AG04449 (cell line): ENCODE measurements at regions not wholly inside any gene's neighbourhood (a gene's known extent, or its start where the extent isn't known, plus 50 kb on each side); places are given as distances from the start of the nearest gene placed in this dataset.

Experiments
- CTCF ChIA-PET: fragments of 350-600 bp; formaldehyde crosslinking; extraction: SDS; loops from one replicate; lab custom pipeline; 2021; ENCODE audit warnings: antibody characterized with exemption; lab: Yijun Ruan, JAX
- POLR2A ChIA-PET: fragments of 400-600, 350-600 bp; formaldehyde crosslinking; extraction: SDS; loops from one replicate; lab custom pipeline; 2020; ENCODE audit warnings: antibody characterized with exemption, inconsistent platforms; lab: Yijun Ruan, JAX
- DNase-seq: peaks from one replicate; pipeline ENCODE4 v3.0.0-alpha.2; 2010; ENCODE audit warnings: low read depth, low spot score
- H3K4me3 ChIP-seq: 2 replicates; pipeline ENCODE4 v1.5.1; 2011; ENCODE audit warnings: low read depth, mild to moderate bottlenecking, control low read depth, low read length
- CTCF ChIP-seq: IDR thresholded peaks from one replicate; pipeline ENCODE4 v1.5.1; 2011; ENCODE audit warnings: mild to moderate bottlenecking, moderate library complexity, low read length, control low read depth, inconsistent platforms; ENCODE audit not compliant: insufficient read depth; ENCODE audit errors: missing control alignments

DNA sequence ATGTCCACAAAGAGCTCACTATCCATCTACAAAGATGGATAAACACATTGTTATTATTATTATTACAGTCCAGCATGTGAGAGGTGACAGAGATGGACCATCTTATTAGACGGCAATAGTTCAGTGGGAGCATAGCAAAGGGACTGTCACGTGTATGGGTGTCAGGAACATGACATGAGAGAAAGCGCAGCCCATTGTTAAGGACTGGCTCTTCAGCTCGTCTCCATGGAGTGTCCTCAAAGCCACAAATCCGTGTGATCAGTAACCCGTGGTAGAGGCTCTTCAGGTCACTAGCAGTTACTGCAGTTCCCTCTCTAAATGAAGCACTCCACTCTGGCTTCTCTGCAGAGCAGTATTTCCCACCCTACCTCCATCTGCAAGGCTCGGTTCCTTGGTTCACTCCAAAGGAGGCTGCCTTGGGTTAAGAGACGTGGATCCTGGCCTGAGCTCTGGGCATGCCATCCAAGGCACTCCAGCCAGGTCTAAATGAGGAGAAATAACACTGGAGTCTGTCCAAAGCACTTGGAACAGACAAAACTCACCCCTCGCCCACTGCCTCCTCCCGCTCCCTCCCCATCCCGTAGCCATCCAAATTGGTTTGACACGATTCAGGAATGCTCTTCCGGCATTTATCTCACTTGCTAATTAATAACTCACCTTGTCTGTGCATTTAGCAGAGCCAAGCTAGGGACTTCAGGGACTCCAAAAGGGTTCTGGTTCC, 122.3 kb upstream of the WWC1 start:
- ChIA-PET CTCF (interaction anchor here (0.6 to 1.3 kb wide), 4 partner anchors 8 to 15 kb away, joined by 3 read pairs; no protein-coding TSS in a partner anchor), POLR2A (no interaction called here)
- DNase-seq: no peak
- no peak overlapping the region for H3K4me3 ChIP-seq
- TF ChIP-seq CTCF: no peak

DNA sequence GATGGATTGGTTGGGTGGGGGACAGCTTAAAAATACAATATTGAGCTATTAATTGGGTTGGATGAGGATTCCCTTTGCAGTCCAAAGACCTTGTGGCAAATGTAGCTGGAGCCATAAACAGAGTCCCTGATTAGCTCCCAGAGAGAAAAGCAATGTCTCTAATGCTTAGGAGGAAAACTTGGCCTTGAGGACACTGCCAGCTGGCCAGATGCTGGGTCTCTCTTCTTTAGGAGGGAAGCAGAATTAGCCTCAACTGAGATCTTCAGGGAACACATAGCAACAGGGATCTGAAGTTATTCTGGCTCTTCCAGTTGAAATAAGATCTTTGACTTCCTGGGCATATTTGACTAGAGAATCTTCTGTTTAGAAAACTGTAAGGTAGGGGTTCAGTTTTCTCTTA, 121.7 kb upstream of the WWC1 start:
- H3K4me3 ChIP-seq: no peak overlapping the region
- no peak for DNase-seq
- ChIA-PET CTCF (interaction anchor here (0.8 to 1.3 kb wide), 3 partner anchors 9 to 11 kb away, joined by 3 read pairs; no protein-coding TSS in a partner anchor), POLR2A (no interaction called here)
- no peak for TF ChIP-seq CTCF

DNA sequence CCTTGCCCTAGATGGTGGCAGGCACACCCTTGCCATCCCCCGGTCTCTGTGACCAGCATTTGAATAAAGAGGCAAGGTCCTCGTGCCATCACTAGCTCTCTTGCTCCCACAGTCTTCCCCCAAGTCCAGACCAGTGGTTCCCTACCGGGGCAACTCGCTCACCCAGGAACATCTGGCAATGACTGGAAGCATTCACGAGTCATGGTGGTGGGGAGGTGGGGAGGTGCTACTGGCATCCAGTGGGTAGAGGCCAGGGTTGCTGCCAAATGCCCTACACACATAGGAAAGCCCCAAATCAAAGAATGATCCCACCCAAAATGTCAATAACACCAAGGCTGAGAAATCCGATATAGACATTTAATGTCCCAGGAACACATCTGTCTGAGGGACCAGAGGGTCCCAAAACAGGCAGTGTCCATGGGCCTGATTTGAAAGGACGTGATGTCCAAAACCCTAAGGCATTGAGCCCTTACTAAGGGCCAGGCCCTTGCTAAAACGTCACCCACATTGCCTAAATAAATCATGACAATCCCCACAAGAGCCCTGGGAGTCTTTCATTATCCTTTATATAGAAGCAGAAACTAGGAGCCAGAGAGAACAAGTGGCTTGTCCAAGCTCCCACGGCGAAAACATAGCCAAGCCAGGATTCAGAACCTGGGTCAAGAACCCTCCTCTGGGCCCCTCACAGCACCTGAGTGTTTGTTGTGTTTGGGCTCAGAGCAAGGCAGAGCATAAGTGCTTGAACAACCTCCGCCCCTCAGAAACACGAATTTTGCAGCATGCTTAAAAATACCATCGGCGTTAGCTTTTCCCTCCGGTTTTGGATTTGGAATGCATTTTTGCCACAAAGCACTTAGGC, 119.3 kb upstream of the WWC1 start:
- H3K4me3 ChIP-seq: no peak overlapping the region
- DNase-seq: no peak
- ChIA-PET POLR2A (no interaction called here), CTCF (no interaction called here)
- TF ChIP-seq CTCF: no peak

DNA sequence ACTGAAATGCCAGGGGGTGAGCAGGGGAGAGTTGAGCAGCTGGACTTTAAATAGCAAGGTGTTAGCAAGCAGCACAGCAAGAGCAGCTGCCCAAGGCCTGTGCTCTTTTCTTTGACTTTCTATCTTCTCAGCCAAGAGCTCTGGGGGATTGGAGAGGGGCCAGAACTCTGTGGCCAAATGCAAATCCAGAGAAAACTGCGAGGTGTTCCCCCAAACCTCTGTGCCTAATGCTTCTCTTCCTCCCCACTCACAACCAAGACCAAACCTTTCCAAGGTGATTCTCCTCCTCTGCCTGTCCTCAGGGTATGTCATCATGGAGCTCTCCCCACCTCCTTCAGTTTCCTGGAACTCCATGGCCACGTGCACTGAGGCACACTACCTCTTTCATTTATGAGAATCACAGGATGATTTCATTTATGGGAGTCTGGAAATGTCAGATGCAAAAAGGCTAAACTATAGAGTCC, 118.7 kb upstream of the WWC1 start:
- no peak overlapping the region for H3K4me3 ChIP-seq
- ChIA-PET CTCF (no interaction called here), POLR2A (no interaction called here)
- no peak for TF ChIP-seq CTCF
- DNase-seq: no peak

DNA sequence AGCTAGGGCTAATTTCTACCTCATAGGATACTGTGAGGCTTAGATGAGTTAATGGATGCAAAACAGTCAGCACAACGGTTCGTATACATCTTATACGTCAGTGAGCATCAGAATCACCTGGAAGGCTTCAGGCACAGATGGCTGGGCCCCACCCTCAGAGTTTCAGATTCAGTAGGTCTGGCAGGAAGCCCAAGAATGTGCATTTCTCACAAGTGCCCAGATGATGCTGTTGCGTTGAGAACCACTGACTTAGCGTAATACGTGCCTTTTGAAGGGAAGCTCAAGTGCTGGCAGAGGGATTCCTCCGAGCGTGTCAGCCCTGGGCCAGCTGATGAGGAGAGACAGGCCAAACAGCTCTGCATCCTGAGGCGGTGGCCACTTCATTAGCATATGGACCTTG, 117.1 kb upstream of the WWC1 start:
- H3K4me3 ChIP-seq: no peak overlapping the region
- POLR2A ChIA-PET: no interaction called here
- DNase-seq: no peak
- CTCF ChIA-PET: no interaction called here
- TF ChIP-seq CTCF: no peak

DNA sequence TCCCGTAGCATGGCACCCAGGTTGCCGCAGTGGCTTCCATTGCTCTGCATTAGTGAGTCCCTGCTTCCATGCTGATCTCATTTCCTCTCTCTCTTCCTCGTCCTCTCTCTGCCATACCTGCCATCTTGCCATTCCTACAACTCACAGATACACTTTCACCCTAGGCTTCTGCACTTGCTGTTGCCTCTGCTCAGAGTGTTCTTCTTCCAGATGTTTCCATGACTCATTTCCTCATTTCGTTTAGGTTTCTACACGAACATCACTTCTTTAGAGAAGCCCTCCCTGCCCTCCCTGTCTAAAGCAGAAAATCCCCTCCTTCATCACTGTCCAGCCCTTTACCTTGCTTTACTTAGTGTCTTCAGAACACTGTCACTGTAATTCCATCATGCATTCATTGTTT, 115.2 kb upstream of the WWC1 start:
- no peak for DNase-seq
- ChIA-PET CTCF (no interaction called here), POLR2A (no interaction called here)
- no peak for TF ChIP-seq CTCF
- no peak overlapping the region for H3K4me3 ChIP-seq
